ENCODE measurements at regions not wholly inside any gene's neighbourhood (a gene's known extent, or its start where the extent isn't known, plus 50 kb on each side); places are given as distances from the start of the nearest gene placed in this dataset.

DNA sequence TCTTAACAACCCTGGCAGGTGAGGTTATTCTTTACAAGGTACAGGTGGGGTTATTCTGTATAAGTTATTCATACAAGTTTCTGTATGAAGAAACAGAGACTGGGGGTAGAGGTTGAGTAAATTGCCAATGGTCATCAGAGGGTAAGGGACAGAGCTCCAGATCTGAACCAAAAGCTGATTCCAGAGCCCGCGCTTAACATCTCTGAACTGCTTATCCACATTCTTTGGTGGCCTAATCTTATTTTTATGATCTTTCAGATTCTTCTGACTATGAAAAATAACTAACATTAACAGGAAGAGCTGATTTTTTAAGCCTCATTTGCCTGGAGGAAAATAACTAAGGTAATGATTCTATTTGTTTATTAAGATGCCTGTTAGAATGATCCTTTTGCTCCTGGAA lies 63.9 kb upstream of the BARHL2 start:
- DNase-seq (ENCODE audit: low read depth): no peak

- no peak for DNase-seq (ENCODE audit: low read depth)
These were observed 62.5 kb upstream of the BARHL2 start for GRCh38 chr1:90779573-90779972.

- no peak for DNase-seq (ENCODE audit: low read depth)
These were observed 61.4 kb upstream of the BARHL2 start for GRCh38 chr1:90778486-90778885.

- DNase-seq (ENCODE audit: low read depth): no peak
These were observed 56.7 kb upstream of the BARHL2 start for GRCh38 chr1:90773812-90774211.

GRCh38 chr1:90768826-90769225 lies 51.7 kb upstream of the BARHL2 start:
- DNase-seq (ENCODE audit: low read depth): no peak

- DNase-seq (ENCODE audit: low read depth): no peak
These were observed 51.0 kb upstream of the BARHL2 start for GRCh38 chr1:90768098-90768497.

Data from stimulated activated CD8-positive, alpha-beta memory T cell treated with anti-CD3 and anti-CD28 coated beads, Interleukin-12 subunit alpha, Interleukin-12 subunit beta, amount 100 ng/mL, for 1 hour (primary cell).